Activated naive CD8-positive, alpha-beta T cell treated with anti-CD3 and anti-CD28 coated beads for 36 hours (primary cell): ENCODE measurements at regions not wholly inside any gene's neighbourhood (a gene's known extent, or its start where the extent isn't known, plus 50 kb on each side); places are given as distances from the start of the nearest gene placed in this dataset.

Experiments used
- DNase-seq: peaks from one replicate; pipeline ENCODE4 v3.0.0; 2021
- H3K27ac Mint-ChIP-seq: one replicate; pipeline ENCODE4 v1.8.0; 2022; ENCODE audit warnings: mild to moderate bottlenecking, moderate library complexity, mixed read lengths
- H3K27me3 Mint-ChIP-seq: one replicate; pipeline ENCODE4 v1.8.0; 2022; ENCODE audit warnings: mild to moderate bottlenecking, mixed read lengths
- H3K36me3 Mint-ChIP-seq: one replicate; pipeline ENCODE4 v1.8.0; 2021; ENCODE audit warnings: mild to moderate bottlenecking, mixed read lengths
- H3K4me1 Mint-ChIP-seq: one replicate; pipeline ENCODE4 v1.8.0; 2021; ENCODE audit warnings: mixed read lengths
- H3K4me3 Mint-ChIP-seq: one replicate; pipeline ENCODE4 v1.8.0; 2022; ENCODE audit warnings: mild to moderate bottlenecking, moderate library complexity, mixed read lengths
- H3K9me3 Mint-ChIP-seq: one replicate; pipeline ENCODE4 v1.8.0; 2022; ENCODE audit warnings: mixed read lengths

DNA sequence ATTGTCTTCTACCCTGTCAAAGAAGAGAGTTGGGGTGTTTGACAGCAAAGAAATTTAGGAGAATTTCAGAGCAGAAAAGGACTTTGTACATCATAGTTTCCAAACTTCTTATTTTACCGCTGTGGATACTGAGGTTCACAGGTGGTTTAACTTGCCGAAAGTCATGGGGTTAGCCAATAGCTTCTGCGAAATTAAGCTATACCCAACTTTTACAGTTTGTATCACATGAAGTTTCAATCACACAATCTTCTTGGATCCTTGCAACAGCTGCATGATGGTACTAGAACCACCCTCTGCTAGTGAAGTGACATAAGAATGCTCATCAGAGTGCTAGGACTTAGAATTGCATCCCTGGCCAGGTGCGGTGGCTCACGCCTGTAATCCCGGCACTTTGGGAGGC is 345.5 kb downstream of the CD83 start:
- peaks cover 3% of the 10 kb centered on the region for H3K4me1 Mint-ChIP-seq
- no peak for DNase-seq
- peaks cover 19% of the 10 kb centered on the region for H3K9me3 Mint-ChIP-seq
- H3K36me3 Mint-ChIP-seq: peaks cover 1% of the 10 kb centered on the region
- no peaks in the 10 kb centered on the region for H3K27me3 Mint-ChIP-seq
- H3K4me3 Mint-ChIP-seq: no peak overlapping the region
- no peak overlapping the region for H3K27ac Mint-ChIP-seq

DNA sequence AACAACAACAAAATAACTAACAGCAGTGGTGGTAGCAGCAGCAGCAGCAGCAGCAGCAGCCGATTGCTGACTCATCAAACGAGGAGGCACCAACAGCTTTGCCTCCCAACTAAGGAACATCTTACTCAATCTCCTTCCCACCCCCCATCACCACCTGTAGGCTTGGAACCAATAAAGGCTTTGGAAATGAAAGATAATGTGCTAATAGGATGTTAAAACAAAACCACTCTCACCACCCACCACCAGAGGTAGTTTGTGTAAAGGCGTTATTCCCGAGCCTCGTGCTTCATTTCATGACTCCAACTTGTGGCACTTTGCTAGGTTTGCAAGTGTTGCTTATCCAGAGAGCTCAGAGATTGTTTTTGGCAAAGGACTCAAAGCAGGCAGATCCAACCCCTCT is 346.5 kb downstream of the CD83 start:
- H3K36me3 Mint-ChIP-seq: peaks cover 4% of the 10 kb centered on the region
- no peak for DNase-seq
- no peaks in the 10 kb centered on the region for H3K27me3 Mint-ChIP-seq
- H3K4me3 Mint-ChIP-seq: no peak overlapping the region
- H3K9me3 Mint-ChIP-seq: peaks cover 25% of the 10 kb centered on the region
- peaks cover 3% of the 10 kb centered on the region for H3K4me1 Mint-ChIP-seq
- no peak overlapping the region for H3K27ac Mint-ChIP-seq

DNA sequence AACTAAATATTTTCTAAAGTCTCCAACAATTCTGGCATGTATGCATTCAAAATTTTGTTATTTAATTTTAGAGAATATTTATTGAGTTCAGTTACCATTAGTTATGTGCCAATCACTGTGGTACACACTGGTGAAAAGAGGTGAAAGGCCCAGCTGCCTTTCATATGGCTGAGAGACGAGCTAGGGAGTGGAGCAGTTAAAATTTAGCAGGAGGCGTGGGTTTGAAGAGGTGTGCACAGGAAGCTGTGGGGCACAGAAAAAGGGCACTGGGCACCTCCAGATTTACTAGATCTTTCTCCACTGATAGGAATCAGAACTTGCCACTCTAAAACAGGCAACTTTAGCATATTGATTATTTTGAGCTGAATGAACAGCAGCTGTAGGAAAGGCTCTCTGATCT is 347.1 kb downstream of the CD83 start:
- peaks cover 3% of the 10 kb centered on the region for H3K4me1 Mint-ChIP-seq

DNA sequence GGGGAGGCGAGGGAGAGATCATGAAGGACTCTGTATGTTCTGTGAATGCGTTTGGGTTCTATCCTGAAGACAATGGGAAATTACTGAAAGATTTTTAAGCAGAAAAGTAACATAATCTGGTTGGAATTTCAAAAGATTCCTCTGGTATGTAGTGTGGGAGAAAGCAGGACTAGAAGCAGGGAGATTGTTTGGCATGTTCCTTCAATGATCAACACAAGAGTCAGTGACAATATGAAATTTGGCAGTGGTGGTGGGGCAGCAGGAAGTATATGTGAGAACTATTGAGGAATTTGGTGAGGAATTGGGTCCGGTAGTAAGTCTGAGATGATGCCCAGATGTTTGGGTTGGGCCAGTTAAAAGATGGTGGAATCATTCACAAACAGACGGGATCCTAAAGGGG is 348.7 kb downstream of the CD83 start:
- H3K4me1 Mint-ChIP-seq: peaks cover 3% of the 10 kb centered on the region
- H3K27me3 Mint-ChIP-seq: no peaks in the 10 kb centered on the region
- DNase-seq: no peak
- no peak overlapping the region for H3K4me3 Mint-ChIP-seq
- no peak overlapping the region for H3K27ac Mint-ChIP-seq
- peaks cover 31% of the 10 kb centered on the region for H3K9me3 Mint-ChIP-seq
- peaks cover 7% of the 10 kb centered on the region for H3K36me3 Mint-ChIP-seq

More for the DNA sequence above, 347.1 kb downstream of the CD83 start:
- Mint-ChIP-seq H3K27ac (no peak overlapping the region), H3K36me3 (peaks cover 7% of the 10 kb centered on the region), H3K27me3 (no peaks in the 10 kb centered on the region), H3K9me3 (peaks cover 31% of the 10 kb centered on the region), H3K4me3 (no peak overlapping the region)
- no peak for DNase-seq

DNA sequence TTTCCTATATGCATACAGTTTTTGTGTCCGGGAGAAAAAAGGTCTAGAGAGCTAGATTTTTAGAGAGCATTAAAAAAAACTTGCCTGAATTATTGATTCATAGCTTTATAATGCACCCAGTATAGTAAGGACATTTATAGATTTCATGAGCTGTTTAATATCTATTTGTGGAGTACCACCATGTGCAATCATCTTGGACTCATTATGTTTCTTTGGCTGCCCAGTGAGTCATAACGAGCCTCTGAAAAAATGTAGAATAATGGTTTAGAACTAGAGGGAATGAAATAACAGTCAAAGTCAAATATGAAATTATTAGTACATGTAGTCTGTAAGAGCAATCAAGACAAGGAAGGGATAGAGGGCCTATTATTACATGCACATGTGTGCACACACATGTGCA is 350.0 kb downstream of the CD83 start:
- H3K27me3 Mint-ChIP-seq: no peaks in the 10 kb centered on the region
- H3K4me1 Mint-ChIP-seq: peaks cover 3% of the 10 kb centered on the region
- no peak for DNase-seq
- H3K4me3 Mint-ChIP-seq: no peak overlapping the region
- H3K27ac Mint-ChIP-seq: no peak overlapping the region
- H3K9me3 Mint-ChIP-seq: peaks cover 30% of the 10 kb centered on the region
- peaks cover 7% of the 10 kb centered on the region for H3K36me3 Mint-ChIP-seq

GRCh38 chr6:14468647-14469321 is 351.2 kb downstream of the CD83 start:
- Mint-ChIP-seq H3K4me1 (peaks cover 3% of the 10 kb centered on the region), H3K9me3 (peaks cover 30% of the 10 kb centered on the region), H3K27ac (no peak overlapping the region), H3K27me3 (no peaks in the 10 kb centered on the region), H3K4me3 (no peak overlapping the region), H3K36me3 (peaks cover 7% of the 10 kb centered on the region)
- no peak for DNase-seq

- DNase-seq: no peak
- Mint-ChIP-seq H3K4me1 (no peaks in the 10 kb centered on the region), H3K27ac (no peak overlapping the region), H3K4me3 (no peak overlapping the region), H3K9me3 (peaks cover 24% of the 10 kb centered on the region), H3K36me3 (peaks cover 7% of the 10 kb centered on the region), H3K27me3 (no peaks in the 10 kb centered on the region)
Measured at GRCh38 chr6:14470101-14470500, 352.5 kb downstream of the CD83 start.

DNA sequence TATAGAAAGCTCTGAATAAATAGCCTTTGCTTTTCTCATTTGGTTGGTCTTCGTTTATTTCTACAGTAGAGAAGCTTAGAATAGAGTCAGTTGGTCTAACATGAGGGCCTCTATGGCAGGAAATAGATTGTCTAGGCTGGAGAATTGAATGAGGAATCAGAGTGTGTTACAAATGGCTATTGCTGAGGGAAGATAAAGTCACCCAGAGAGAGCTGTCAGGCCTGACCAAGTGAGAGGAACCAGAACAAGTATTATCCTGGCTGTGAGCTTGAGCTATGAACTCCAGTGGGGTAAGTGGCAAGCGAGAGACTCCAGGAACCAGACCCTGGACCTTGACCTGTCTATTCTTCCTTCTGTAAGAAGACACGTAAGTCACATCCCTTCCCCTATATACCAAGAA is 353.1 kb downstream of the CD83 start:
- DNase-seq: no peak
- peaks cover 6% of the 10 kb centered on the region for H3K36me3 Mint-ChIP-seq

DNA sequence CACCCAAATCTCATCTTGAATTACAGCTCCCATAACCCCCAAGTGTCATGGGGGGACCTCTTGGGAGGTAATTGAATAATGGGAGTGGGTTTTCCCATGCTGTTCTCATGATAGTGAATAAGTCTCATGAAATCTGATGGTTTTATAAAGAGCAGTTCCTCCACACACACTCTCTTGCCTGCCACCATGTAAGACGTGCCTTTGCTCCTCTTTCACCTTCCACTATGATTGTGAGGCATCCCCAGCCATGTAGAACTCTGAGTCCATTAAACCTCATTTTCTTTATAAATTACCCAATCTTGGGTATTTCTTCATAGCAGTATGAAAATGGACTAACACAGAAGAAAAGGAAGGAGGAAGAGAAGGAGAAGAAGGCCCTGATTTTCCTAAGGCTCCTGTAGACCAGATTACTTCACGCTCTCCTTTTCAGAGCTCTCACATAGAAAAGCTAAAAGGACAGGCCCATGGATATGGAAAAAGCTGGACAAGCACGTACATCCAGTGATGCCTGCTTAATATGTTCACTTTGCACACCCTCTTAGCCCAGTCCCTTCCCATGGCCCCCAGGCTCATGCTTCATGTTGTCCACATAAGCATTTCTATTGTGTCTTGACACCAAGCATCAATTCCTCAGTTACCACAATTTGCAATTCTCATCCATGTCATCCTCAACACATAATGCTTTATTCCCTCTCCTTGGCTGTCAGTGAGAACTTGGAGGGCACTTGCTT is 354.8 kb downstream of the CD83 start:
- H3K27me3 Mint-ChIP-seq: no peaks in the 10 kb centered on the region
- H3K36me3 Mint-ChIP-seq: peaks cover 6% of the 10 kb centered on the region
- H3K27ac Mint-ChIP-seq: no peak overlapping the region
- no peak for DNase-seq
- H3K4me1 Mint-ChIP-seq: no peaks in the 10 kb centered on the region
- no peak overlapping the region for H3K4me3 Mint-ChIP-seq
- peaks cover 18% of the 10 kb centered on the region for H3K9me3 Mint-ChIP-seq

More for the DNA sequence above, 353.1 kb downstream of the CD83 start:
- no peaks in the 10 kb centered on the region for H3K27me3 Mint-ChIP-seq
- no peaks in the 10 kb centered on the region for H3K4me1 Mint-ChIP-seq
- no peak overlapping the region for H3K4me3 Mint-ChIP-seq
- no peak overlapping the region for H3K27ac Mint-ChIP-seq
- H3K9me3 Mint-ChIP-seq: peaks cover 21% of the 10 kb centered on the region

DNA sequence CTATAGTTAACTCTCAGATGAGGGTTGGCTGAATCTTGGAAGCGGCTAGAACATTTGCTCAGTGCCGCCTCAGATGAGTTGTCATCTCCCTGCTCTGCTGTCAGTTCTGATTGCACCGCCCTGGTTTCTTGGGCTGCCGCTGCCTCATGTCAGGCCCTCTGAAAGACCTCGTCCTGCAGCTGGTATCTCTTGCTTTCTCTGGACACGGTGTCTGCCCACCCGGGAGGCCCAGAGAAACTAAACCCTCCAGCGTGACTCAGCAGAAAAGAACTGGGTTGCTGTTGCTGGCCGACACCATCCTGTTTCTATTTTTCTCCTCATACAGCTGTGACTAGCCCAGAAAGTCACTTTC is 355.4 kb downstream of the CD83 start:
- no peak for DNase-seq
- peaks cover 6% of the 10 kb centered on the region for H3K36me3 Mint-ChIP-seq

DNA sequence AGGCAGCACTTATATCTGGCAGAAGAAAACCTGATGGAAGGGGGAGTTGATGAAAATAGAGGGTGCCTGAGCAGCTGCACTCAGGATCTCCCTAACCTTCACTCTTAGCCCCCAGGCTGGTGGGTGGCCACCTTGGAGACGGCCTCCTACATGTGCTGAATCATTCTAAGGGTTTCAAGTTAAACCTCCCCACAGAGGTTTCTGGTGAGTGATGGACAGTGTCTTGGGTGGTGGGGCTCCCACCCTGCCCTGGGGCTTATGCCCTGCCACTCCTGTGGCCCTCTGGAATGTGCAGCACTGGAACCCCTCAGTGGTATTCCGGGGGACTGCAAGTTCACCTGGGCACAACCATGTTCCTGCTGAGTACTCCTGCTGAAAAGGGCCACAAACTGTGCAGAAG is 357.2 kb downstream of the CD83 start:
- no peaks in the 10 kb centered on the region for H3K4me1 Mint-ChIP-seq

More for the DNA sequence above, 355.4 kb downstream of the CD83 start:
- Mint-ChIP-seq H3K4me3 (no peak overlapping the region), H3K27ac (no peak overlapping the region), H3K9me3 (peaks cover 13% of the 10 kb centered on the region), H3K27me3 (no peaks in the 10 kb centered on the region), H3K4me1 (no peaks in the 10 kb centered on the region)

GRCh38 chr6:14475306-14475705 is 357.7 kb downstream of the CD83 start:
- Mint-ChIP-seq H3K27me3 (no peaks in the 10 kb centered on the region), H3K4me3 (no peak overlapping the region), H3K27ac (no peak overlapping the region), H3K36me3 (no peaks in the 10 kb centered on the region), H3K9me3 (peaks cover 2% of the 10 kb centered on the region), H3K4me1 (no peaks in the 10 kb centered on the region)
- no peak for DNase-seq

More for the DNA sequence above, 357.2 kb downstream of the CD83 start:
- no peak overlapping the region for H3K27ac Mint-ChIP-seq
- no peaks in the 10 kb centered on the region for H3K27me3 Mint-ChIP-seq
- DNase-seq: no peak
- H3K9me3 Mint-ChIP-seq: peaks cover 2% of the 10 kb centered on the region
- H3K36me3 Mint-ChIP-seq: no peaks in the 10 kb centered on the region
- no peak overlapping the region for H3K4me3 Mint-ChIP-seq

GRCh38 chr6:14476793-14477531 is 359.4 kb downstream of the CD83 start:
- peaks cover 3% of the 10 kb centered on the region for H3K36me3 Mint-ChIP-seq
- no peak for DNase-seq
- H3K4me1 Mint-ChIP-seq: no peaks in the 10 kb centered on the region
- no peak overlapping the region for H3K4me3 Mint-ChIP-seq
- H3K27me3 Mint-ChIP-seq: no peaks in the 10 kb centered on the region
- H3K27ac Mint-ChIP-seq: no peak overlapping the region
- peaks cover 5% of the 10 kb centered on the region for H3K9me3 Mint-ChIP-seq

DNA sequence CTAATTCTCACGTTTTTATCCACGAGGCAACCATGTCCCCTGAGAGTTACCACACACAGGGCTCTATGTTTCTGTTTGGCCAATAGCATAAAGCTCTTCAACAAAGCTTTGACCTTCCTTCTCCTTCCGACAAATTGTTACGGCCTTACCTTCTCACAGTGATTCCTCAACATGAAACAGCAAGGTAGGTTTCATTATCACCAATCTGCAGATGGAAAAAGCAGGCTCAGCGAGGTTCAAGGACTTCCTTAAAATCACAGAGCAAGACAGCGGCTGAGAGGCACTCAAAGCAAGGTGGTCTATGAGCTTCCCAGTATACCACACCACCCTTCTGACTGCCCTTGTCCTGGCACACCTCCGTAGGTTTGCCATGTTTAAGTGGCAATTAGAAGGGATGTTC is 360.0 kb downstream of the CD83 start:
- no peak overlapping the region for H3K27ac Mint-ChIP-seq
- H3K4me3 Mint-ChIP-seq: no peak overlapping the region
- no peaks in the 10 kb centered on the region for H3K4me1 Mint-ChIP-seq
- peaks cover 3% of the 10 kb centered on the region for H3K36me3 Mint-ChIP-seq
- peaks cover 3% of the 10 kb centered on the region for H3K9me3 Mint-ChIP-seq
- H3K27me3 Mint-ChIP-seq: no peaks in the 10 kb centered on the region
- no peak for DNase-seq

- Mint-ChIP-seq H3K36me3 (peaks cover 3% of the 10 kb centered on the region), H3K4me3 (no peak overlapping the region), H3K27me3 (no peaks in the 10 kb centered on the region), H3K9me3 (peaks cover 3% of the 10 kb centered on the region), H3K27ac (no peak overlapping the region), H3K4me1 (no peaks in the 10 kb centered on the region)
- no peak for DNase-seq
Measured at GRCh38 chr6:14478381-14479225, 361.0 kb downstream of the CD83 start.
